H1 (cell line): ENCODE measurements at regions not wholly inside any gene's neighbourhood (a gene's known extent, or its start where the extent isn't known, plus 50 kb on each side); places are given as distances from the start of the nearest gene placed in this dataset.

Experiments
- CTCF ChIA-PET: fragments of 300-600 bp; sonication (Branson Sonifier 250); formaldehyde crosslinking; loops from one replicate; lab custom pipeline; 2021; ENCODE audit not compliant: partially characterized antibody; lab: Charles Lee
- POLR2A ChIA-PET: fragments of 300-600 bp; sonication (Branson Sonifier 250); formaldehyde crosslinking; loops from one replicate; lab custom pipeline; 2021; ENCODE audit warnings: inconsistent platforms; ENCODE audit not compliant: partially characterized antibody; lab: Charles Lee
- DNase-seq, 2 experiments: peaks; one replicate each; pipeline versions ENCODE4 v3.0.0 to v3.0.0-alpha.2; 2010 to 2022; ENCODE audit warnings: low spot score in 2 of 2, low read depth in 1 of 2, mixed read lengths in 1 of 2
- FAIRE-seq: peaks from 2 replicates; lab custom pipeline; 2011; peaks lifted over from hg19 to GRCh38; lab: Jason Lieb, UNC
- H2AFZ ChIP-seq: 2 replicates; pipeline ENCODE4 v1.8.1; 2012; ENCODE audit warnings: low read length, inconsistent platforms
- H2AK5ac ChIP-seq: 2 replicates; pipeline ENCODE4 v1.6.1; 2013; ENCODE audit warnings: low read depth, low read length
- H2BK120ac ChIP-seq: replicated peaks from 2 replicates; pipeline ENCODE3; 2013; ENCODE audit warnings: low read depth, low read length, inconsistent platforms
- H2BK12ac ChIP-seq: 2 replicates; pipeline ENCODE4 v1.6.1; 2013; ENCODE audit warnings: low read depth, low read length
- H2BK15ac ChIP-seq: 2 replicates; pipeline ENCODE4 v1.6.1; 2013; ENCODE audit warnings: low read length
- H2BK20ac ChIP-seq: 2 replicates; pipeline ENCODE4 v1.6.1; 2013; ENCODE audit warnings: low read length
- H2BK5ac ChIP-seq: 2 replicates; pipeline ENCODE4 v1.6.1; 2013; ENCODE audit warnings: low read depth, low read length
- H3K14ac ChIP-seq: 2 replicates; pipeline ENCODE4 v1.6.1; 2013; ENCODE audit warnings: inconsistent platforms; ENCODE audit not compliant: insufficient read length
- H3K18ac ChIP-seq: 2 replicates; pipeline ENCODE4 v1.6.1; 2013; ENCODE audit warnings: low read length; ENCODE audit errors: extremely low read depth
- H3K23ac ChIP-seq: 2 replicates; pipeline ENCODE4 v1.6.1; 2013; ENCODE audit warnings: inconsistent platforms; ENCODE audit not compliant: insufficient read length
- H3K23me2 ChIP-seq: 2 replicates; pipeline ENCODE4 v1.6.1; 2013; ENCODE audit warnings: low read depth, low read length
- H3K27ac ChIP-seq: 2 replicates; pipeline ENCODE4 v1.6.1; 2011; ENCODE audit warnings: low read depth, low read length, inconsistent platforms
- H3K27me3 ChIP-seq, 4 experiments: replicated peaks in 1 of 4; 1 replicate in 1 of 4; 2 replicates in 3 of 4; pipeline versions ENCODE4 v1.6.1 to v1.8.1; 2011 to 2013; ENCODE audit warnings: low read length in 3 of 4, mild to moderate bottlenecking in 3 of 4, inconsistent platforms in 2 of 4, mixed read lengths in 2 of 4, moderate library complexity in 1 of 4; ENCODE audit not compliant: control insufficient read depth in 3 of 4, insufficient read depth in 3 of 4; ENCODE audit errors: extremely low read depth in 1 of 4
- H3K36me3 ChIP-seq, 4 experiments: 2 replicates each; pipeline versions ENCODE4 v1.6.1 to v1.8.1; 2011 to 2013; ENCODE audit warnings: mild to moderate bottlenecking in 4 of 4, low read length in 3 of 4, moderate library complexity in 2 of 4, control low read depth in 1 of 4, inconsistent platforms in 1 of 4; ENCODE audit not compliant: insufficient read depth in 4 of 4, control insufficient read depth in 2 of 4
- H3K4ac ChIP-seq: replicated peaks from 2 replicates; pipeline ENCODE3; 2013; ENCODE audit warnings: low read length, low read depth, mixed read lengths, inconsistent platforms; ENCODE audit not compliant: insufficient read length
- H3K4me1 ChIP-seq, 4 experiments: replicated peaks in 1 of 4; 1 replicate in 1 of 4; 2 replicates in 3 of 4; pipeline versions ENCODE4 v1.6.1 to v1.8.1; 2011 to 2013; ENCODE audit warnings: low read length in 3 of 4, inconsistent platforms in 2 of 4, mixed read lengths in 1 of 4; ENCODE audit not compliant: insufficient read depth in 4 of 4, control insufficient read depth in 3 of 4
- H3K4me2 ChIP-seq, 2 experiments: 2 replicates each; pipeline versions ENCODE4 v1.6.1 to v1.8.1; 2011 to 2013; ENCODE audit warnings: low read depth in 2 of 2, low read length in 2 of 2, control low read depth in 1 of 2, inconsistent platforms in 1 of 2, mild to moderate bottlenecking in 1 of 2; ENCODE audit not compliant: insufficient read depth in 1 of 2
- H3K4me3 ChIP-seq, 4 experiments: fragments of 200-600, 300-600 bp in 1 of 4; sonication (generic), shearing (Covaris generic), sonication (Bioruptor Twin) in 1 of 4; 2 replicates each; pipeline versions ENCODE4 v1.5.1 to v1.8.1; 2011 to 2016; ENCODE audit warnings: low read length in 4 of 4, low read depth in 3 of 4, control low read depth in 2 of 4, inconsistent platforms in 2 of 4, mild to moderate bottlenecking in 2 of 4, mixed read lengths in 1 of 4, moderate library complexity in 1 of 4; ENCODE audit not compliant: insufficient read depth in 2 of 4; ENCODE audit errors: extremely low read depth in 1 of 4
- H3K56ac ChIP-seq: replicated peaks from 2 replicates; pipeline ENCODE3; 2013; ENCODE audit warnings: low read depth, mild to moderate bottlenecking, mixed read lengths, low read length, inconsistent platforms; ENCODE audit not compliant: insufficient read length
- H3K79me1 ChIP-seq: 2 replicates; pipeline ENCODE4 v1.6.1; 2013; ENCODE audit warnings: low read depth, low read length, control low read depth
- H3K79me2 ChIP-seq, 2 experiments: 2 replicates each; pipeline versions ENCODE4 v1.6.1 to v1.8.1; 2012 to 2013; ENCODE audit warnings: low read length in 2 of 2, mild to moderate bottlenecking in 2 of 2, inconsistent platforms in 1 of 2; ENCODE audit not compliant: insufficient read depth in 2 of 2, control insufficient read depth in 1 of 2
- H3K9ac ChIP-seq, 4 experiments: replicated peaks in 1 of 4; 1 replicate in 1 of 4; 2 replicates in 3 of 4; pipeline versions ENCODE4 v1.6.1 to v1.8.1; 2011 to 2013; ENCODE audit warnings: low read depth in 3 of 4, low read length in 3 of 4, control low read depth in 2 of 4, mild to moderate bottlenecking in 2 of 4, moderate library complexity in 2 of 4, inconsistent platforms in 1 of 4; ENCODE audit errors: extremely low read depth in 1 of 4
- H3K9me3 ChIP-seq, 2 experiments: 2 replicates each; pipeline versions ENCODE4 v1.6.1 to v1.8.1; 2012 to 2013; ENCODE audit warnings: mild to moderate bottlenecking in 2 of 2, moderate library complexity in 2 of 2, control low read depth in 1 of 2, inconsistent platforms in 1 of 2, low read depth in 1 of 2, low read length in 1 of 2, mixed read lengths in 1 of 2; ENCODE audit not compliant: insufficient read depth in 2 of 2
- H4K20me1 ChIP-seq, 2 experiments: replicated peaks in 1 of 2; 2 replicates each; pipeline versions ENCODE3 to v1.8.1; 2011 to 2013; ENCODE audit warnings: inconsistent platforms in 2 of 2, low read length in 2 of 2, mild to moderate bottlenecking in 1 of 2; ENCODE audit not compliant: insufficient read depth in 2 of 2, control insufficient read depth in 1 of 2
- H4K5ac ChIP-seq: 2 replicates; pipeline ENCODE4 v1.6.1; 2013; ENCODE audit warnings: low read length, low read depth, mixed read lengths, inconsistent platforms; ENCODE audit not compliant: insufficient read length
- H4K8ac ChIP-seq: 2 replicates; pipeline ENCODE4 v1.8.0; 2013; ENCODE audit warnings: mild to moderate bottlenecking, moderate library complexity, low read length, inconsistent platforms; ENCODE audit not compliant: insufficient read depth; ENCODE audit errors: extremely low read depth
- H4K91ac ChIP-seq: replicated peaks from 2 replicates; pipeline ENCODE3; 2013; ENCODE audit warnings: low read length, mixed read lengths, inconsistent platforms; ENCODE audit not compliant: insufficient read length
- ASH2L ChIP-seq: fragments of 200-600, 300-600 bp; sonication (generic); IDR thresholded peaks from one replicate; pipeline ENCODE4 v1.7.1; 2017; ENCODE audit warnings: low read length
- CBX8 ChIP-seq: fragments of 300-800, 300-1000 bp; sonication (generic); IDR thresholded peaks from 2 replicates; pipeline ENCODE4 v1.7.1; 2016; ENCODE audit warnings: low read depth, low read length, borderline replicate concordance
- CHD1 ChIP-seq: IDR thresholded peaks from 2 replicates; pipeline ENCODE4 v1.6.1; 2012; ENCODE audit warnings: low read depth, low read length, improper control_type of control experiment
- EGR1 ChIP-seq: IDR thresholded peaks from 2 replicates; pipeline ENCODE4 v1.6.1; 2011; ENCODE audit warnings: low read depth, low read length, borderline replicate concordance
- EP300 ChIP-seq, 2 experiments: IDR thresholded peaks; 1 replicate in 1 of 2; 2 replicates in 1 of 2; pipeline ENCODE4 v1.6.1; 2011 to 2012; ENCODE audit warnings: low read depth in 2 of 2, low read length in 2 of 2, mild to moderate bottlenecking in 2 of 2, borderline replicate concordance in 1 of 2, inconsistent platforms in 1 of 2, moderate library complexity in 1 of 2
- GABPA ChIP-seq: IDR thresholded peaks from 2 replicates; pipeline ENCODE4 v1.6.1; 2011; ENCODE audit warnings: mild to moderate bottlenecking, low read length, moderate library complexity, borderline replicate concordance; ENCODE audit not compliant: insufficient read depth
- MAFK ChIP-seq: IDR thresholded peaks from 2 replicates; pipeline ENCODE4 v1.6.1; 2012; ENCODE audit warnings: low read depth, mild to moderate bottlenecking, improper control_type of control experiment, low read length
- NRF1 ChIP-seq: IDR thresholded peaks from 2 replicates; pipeline ENCODE4 v1.6.1; 2011; ENCODE audit warnings: mild to moderate bottlenecking, low read depth, low read length, improper control_type of control experiment
- RBBP5 ChIP-seq: IDR thresholded peaks from 2 replicates; pipeline ENCODE4 v1.7.1; 2012; ENCODE audit warnings: low read depth, mild to moderate bottlenecking, inconsistent platforms, low read length, moderate library complexity, borderline replicate concordance
- SP1 ChIP-seq: IDR thresholded peaks from 2 replicates; pipeline ENCODE4 v1.6.1; 2011; ENCODE audit warnings: low read depth, low read length
- SRF ChIP-seq: IDR thresholded peaks from 2 replicates; pipeline ENCODE4 v1.6.1; 2011; ENCODE audit warnings: mild to moderate bottlenecking, low read depth, low read length, moderate library complexity
- TAF1 ChIP-seq: IDR thresholded peaks from 2 replicates; pipeline ENCODE4 v1.6.1; 2011; ENCODE audit warnings: mild to moderate bottlenecking, low read depth, low read length
- WGBS, 2 experiments: shearing (Covaris generic) in 1 of 2; methylation state at CpG; one replicate each; pipeline versions ENCODE4 v1.1.6 to v1.1.7; 2013 to 2015; ENCODE audit warnings: low lambda C conversion rate in 2 of 2, mixed read lengths in 2 of 2, inconsistent platforms in 1 of 2, low coverage in 1 of 2, missing lambda C conversion rate in 1 of 2; ENCODE audit not compliant: insufficient replicate concordance in 2 of 2, insufficient coverage in 1 of 2, insufficient read length in 1 of 2; ENCODE audit errors: extremely low coverage in 1 of 2, missing lambda C conversion rate in 1 of 2; 5-methylcytosine and 5-hydroxymethylcytosine counted together
- TF ChIP-seq, protein P1 (sequence below): IDR thresholded peaks from 2 replicates; pipeline ENCODE4 v1.6.1; 2011; ENCODE audit warnings: low read length, improper control_type of control experiment

DNA sequence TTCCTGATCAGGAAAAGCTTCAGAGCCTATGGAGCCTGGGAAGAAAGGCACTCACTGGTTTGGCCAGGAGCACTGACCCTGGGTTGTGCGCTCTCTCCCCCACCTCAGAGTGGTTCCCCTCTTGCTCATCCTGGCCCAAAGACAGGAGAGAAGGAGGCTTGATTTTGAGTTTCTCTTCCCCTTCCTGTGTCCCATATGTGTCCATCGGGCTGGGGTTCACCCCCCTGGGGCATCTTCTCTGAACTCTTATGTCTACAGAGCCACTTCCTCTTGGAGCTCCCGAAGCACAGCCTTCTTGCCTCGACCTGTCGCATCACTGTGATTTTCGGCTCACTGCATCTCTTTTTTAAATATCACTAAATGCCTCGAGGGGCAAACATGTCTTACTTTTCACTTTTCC lies 692.3 kb downstream of the RNF144A start:
- no peak overlapping the region for H3K23ac ChIP-seq
- H3K9me3 ChIP-seq: no peaks in the 10 kb centered on the region
- no peak overlapping the region for H4K91ac ChIP-seq
- POLR2A ChIA-PET: no interaction called here
- no peak overlapping the region for H3K27ac ChIP-seq
- H2BK20ac ChIP-seq: no peak overlapping the region
- no peaks in the 10 kb centered on the region for H4K20me1 ChIP-seq
- H2BK5ac ChIP-seq: no peak overlapping the region
- CTCF ChIA-PET: interaction anchor here (0.7 kb wide), 1 partner anchor 66 kb away, joined by 3 read pairs; no protein-coding TSS in a partner anchor
- H3K56ac ChIP-seq: no peak overlapping the region
- DNase-seq (no peak), FAIRE-seq (no peak)
- no peaks in the 10 kb centered on the region for H3K36me3 ChIP-seq
- no peak overlapping the region for H2BK15ac ChIP-seq
- peak overlapping the region; percentile 43; the same call in 1 of the 2 replicates for H3K18ac ChIP-seq
- H4K5ac ChIP-seq: no peak overlapping the region
- no peak overlapping the region for H2BK12ac ChIP-seq
- no peaks in the 10 kb centered on the region for H3K79me1 ChIP-seq
- no peaks in the 10 kb centered on the region for H3K23me2 ChIP-seq
- no peaks in the 10 kb centered on the region for H3K4me1 ChIP-seq
- no peak overlapping the region for H2AFZ ChIP-seq
- 88% methylated on average over 6 of the region's 7 CpGs; no CpG with 5 or more reads in 1 of the 2 experiments for WGBS, 2 experiments
- no peak overlapping the region for H3K14ac ChIP-seq
- no peaks in the 10 kb centered on the region for H3K27me3 ChIP-seq
- H3K79me2 ChIP-seq: no peaks in the 10 kb centered on the region
- H3K4me3 ChIP-seq: no peak overlapping the region
- no peak overlapping the region; the same call in 1 of the 2 replicates for H4K8ac ChIP-seq
- H2AK5ac ChIP-seq: no peak overlapping the region
- H2BK120ac ChIP-seq: no peak overlapping the region
- no peak overlapping the region for H3K9ac ChIP-seq
- no peak overlapping the region for H3K4ac ChIP-seq
- H3K4me2 ChIP-seq: no peak overlapping the region
- TF ChIP-seq RBBP5 (no peak), EP300 (IDR thresholded peaks at IDR 0.05; ENCODE audit: borderline replicate concordance in 1 of 2, low read depth in 2 of 2, low read length in 2 of 2) (no peak), NRF1 (no peak), MAFK (no peak), EGR1 (no peak), TAF1 (no peak), CBX8 (no peak), SP1 (no peak), SRF (no peak), ASH2L (no peak), GABPA (no peak), CHD1 (no peak)
- TF ChIP-seq, protein P1, sequence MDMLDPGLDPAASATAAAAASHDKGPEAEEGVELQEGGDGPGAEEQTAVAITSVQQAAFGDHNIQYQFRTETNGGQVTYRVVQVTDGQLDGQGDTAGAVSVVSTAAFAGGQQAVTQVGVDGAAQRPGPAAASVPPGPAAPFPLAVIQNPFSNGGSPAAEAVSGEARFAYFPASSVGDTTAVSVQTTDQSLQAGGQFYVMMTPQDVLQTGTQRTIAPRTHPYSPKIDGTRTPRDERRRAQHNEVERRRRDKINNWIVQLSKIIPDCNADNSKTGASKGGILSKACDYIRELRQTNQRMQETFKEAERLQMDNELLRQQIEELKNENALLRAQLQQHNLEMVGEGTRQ: no peak
